Tibial nerve (tissue), 4 donors: ENCODE measurements at regions not wholly inside any gene's neighbourhood (a gene's known extent, or its start where the extent isn't known, plus 50 kb on each side); places are given as distances from the start of the nearest gene placed in this dataset.

Experiments
- EP300 ChIP-seq, 2 donors: sonication (generic); formaldehyde crosslinking; IDR thresholded peaks; one replicate each; pipeline ENCODE4 v1.6.1; 2017; ENCODE audit warnings: antibody characterized with exemption in 2 of 2, mild to moderate bottlenecking in 1 of 2
- TF ChIP-seq, protein P1 (sequence below), 5 experiments: fragments of 200-600 bp in 3 of 5; fragments of 450-650 bp in 2 of 5; sonication (generic) in 3 of 5; IDR thresholded peaks; one replicate each; pipeline ENCODE4 v1.5.1; 2016 to 2019; ENCODE audit warnings: antibody characterized with exemption in 5 of 5, mild to moderate bottlenecking in 3 of 5, moderate library complexity in 2 of 5

DNA sequence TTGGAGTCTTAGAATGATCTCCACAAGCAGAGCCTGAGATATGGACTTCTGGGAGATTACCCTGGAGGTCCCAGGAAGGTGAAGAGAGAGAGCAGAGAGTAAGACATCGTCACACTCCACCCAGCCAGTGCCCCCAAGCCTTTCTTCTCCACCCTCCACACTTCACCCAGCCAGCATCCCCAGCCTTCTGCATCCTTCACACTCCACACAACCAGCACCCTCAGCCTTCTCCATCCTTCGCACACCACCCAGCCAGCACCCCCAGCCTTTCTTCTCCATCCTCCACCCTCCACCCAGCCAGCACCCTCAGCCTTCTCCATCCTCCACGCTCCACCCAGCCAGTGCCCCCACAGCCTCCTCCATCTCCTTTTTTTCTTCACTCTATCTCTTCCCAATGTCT is 603.9 kb upstream of the B3GAT1 start:
- TF ChIP-seq, protein P1, sequence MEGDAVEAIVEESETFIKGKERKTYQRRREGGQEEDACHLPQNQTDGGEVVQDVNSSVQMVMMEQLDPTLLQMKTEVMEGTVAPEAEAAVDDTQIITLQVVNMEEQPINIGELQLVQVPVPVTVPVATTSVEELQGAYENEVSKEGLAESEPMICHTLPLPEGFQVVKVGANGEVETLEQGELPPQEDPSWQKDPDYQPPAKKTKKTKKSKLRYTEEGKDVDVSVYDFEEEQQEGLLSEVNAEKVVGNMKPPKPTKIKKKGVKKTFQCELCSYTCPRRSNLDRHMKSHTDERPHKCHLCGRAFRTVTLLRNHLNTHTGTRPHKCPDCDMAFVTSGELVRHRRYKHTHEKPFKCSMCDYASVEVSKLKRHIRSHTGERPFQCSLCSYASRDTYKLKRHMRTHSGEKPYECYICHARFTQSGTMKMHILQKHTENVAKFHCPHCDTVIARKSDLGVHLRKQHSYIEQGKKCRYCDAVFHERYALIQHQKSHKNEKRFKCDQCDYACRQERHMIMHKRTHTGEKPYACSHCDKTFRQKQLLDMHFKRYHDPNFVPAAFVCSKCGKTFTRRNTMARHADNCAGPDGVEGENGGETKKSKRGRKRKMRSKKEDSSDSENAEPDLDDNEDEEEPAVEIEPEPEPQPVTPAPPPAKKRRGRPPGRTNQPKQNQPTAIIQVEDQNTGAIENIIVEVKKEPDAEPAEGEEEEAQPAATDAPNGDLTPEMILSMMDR (IDR thresholded peaks at IDR 0.05), result no peak
- no peak for TF ChIP-seq EP300 (IDR thresholded peaks at IDR 0.05)
